T-cell (primary cell): ENCODE measurements at regions not wholly inside any gene's neighbourhood (a gene's known extent, or its start where the extent isn't known, plus 50 kb on each side); places are given as distances from the start of the nearest gene placed in this dataset.

ENCODE experiments used
- ATAC-seq, 4 experiments: fragments of 200-7000 bp in 3 of 4; fragments of 150-1000 bp in 1 of 4; cut with Tn5 transposase; replicated peaks in 1 of 4; 1 replicate in 3 of 4; 2 replicates in 1 of 4; pipeline ENCODE4 v1.10.0; 2021; ENCODE audit warnings: moderate library complexity in 3 of 4, mild to moderate bottlenecking in 2 of 4, moderate number of reproducible peaks in 1 of 4
- CTCF ChIA-PET, 2 donors: fragments of 300-600 bp; sonication (Branson Sonifier 250); formaldehyde crosslinking; loops; one replicate each; lab custom pipeline; 2022; ENCODE audit warnings: antibody characterized with exemption in 2 of 2; lab: Charles Lee
- POLR2A ChIA-PET, 2 donors: fragments of 300-600 bp; sonication (Branson Sonifier 250); formaldehyde crosslinking; loops; one replicate each; lab custom pipeline; 2022; ENCODE audit warnings: antibody characterized with exemption in 2 of 2; lab: Charles Lee
- DNase-seq, 35 experiments: peaks; one replicate each; pipeline versions ENCODE4 v3.0.0 to v3.0.0-alpha.2; 2013 to 2023
- H3K27ac ChIP-seq: one replicate; pipeline ENCODE4 v1.5.1; 2013; ENCODE audit warnings: low read length
- H3K27me3 ChIP-seq, 2 experiments: replicated peaks in 1 of 2; 1 replicate in 1 of 2; 2 replicates in 1 of 2; pipeline versions ENCODE4 v1.6.1 to v1.7.0; 2013; ENCODE audit warnings: low read length in 1 of 2, mixed read lengths in 1 of 2; ENCODE audit not compliant: control insufficient read depth in 2 of 2, insufficient read depth in 2 of 2; ENCODE audit errors: extremely low read depth in 1 of 2
- H3K36me3 ChIP-seq, 2 donors: 1 replicate in 1 of 2; 2 replicates in 1 of 2; pipeline versions ENCODE4 v1.6.1 to v1.7.0; 2013; ENCODE audit warnings: low read length in 1 of 2; ENCODE audit not compliant: control insufficient read depth in 2 of 2, insufficient read depth in 1 of 2; ENCODE audit errors: extremely low read depth in 1 of 2
- H3K4me1 ChIP-seq, 2 experiments: 1 replicate in 1 of 2; 2 replicates in 1 of 2; pipeline versions ENCODE4 v1.6.1 to v1.7.0; 2013; ENCODE audit warnings: low read length in 2 of 2, mixed read lengths in 1 of 2; ENCODE audit not compliant: insufficient read depth in 2 of 2, control insufficient read depth in 1 of 2; ENCODE audit errors: extremely low read depth in 1 of 2
- H3K4me3 ChIP-seq, 2 donors: 1 replicate in 1 of 2; 2 replicates in 1 of 2; pipeline versions ENCODE4 v1.5.1 to v1.7.0; 2013; ENCODE audit warnings: mild to moderate bottlenecking in 2 of 2, low read length in 1 of 2, moderate library complexity in 1 of 2; ENCODE audit not compliant: control insufficient read depth in 1 of 2; ENCODE audit errors: extremely low read depth in 1 of 2
- H3K9me3 ChIP-seq: 2 replicates; pipeline ENCODE4 v1.7.0; 2013
- H3K27ac Mint-ChIP-seq, 2 donors: one replicate each; pipeline ENCODE4 v1.8.0; 2020 to 2021; ENCODE audit warnings: mild to moderate bottlenecking in 2 of 2, mixed read lengths in 2 of 2
- H3K27me3 Mint-ChIP-seq, 2 donors: one replicate each; pipeline ENCODE4 v1.8.0; 2021 to 2022; ENCODE audit warnings: mixed read lengths in 2 of 2
- H3K36me3 Mint-ChIP-seq: one replicate; pipeline ENCODE4 v1.8.0; 2021; ENCODE audit warnings: mixed read lengths
- H3K4me1 Mint-ChIP-seq, 3 donors: one replicate each; pipeline ENCODE4 v1.8.0; 2020 to 2022; ENCODE audit warnings: mixed read lengths in 3 of 3, mild to moderate bottlenecking in 1 of 3
- H3K4me3 Mint-ChIP-seq, 3 donors: one replicate each; pipeline ENCODE4 v1.8.0; 2020 to 2022; ENCODE audit warnings: mild to moderate bottlenecking in 3 of 3, mixed read lengths in 3 of 3, moderate library complexity in 3 of 3
- H3K9me3 Mint-ChIP-seq, 3 donors: one replicate each; pipeline ENCODE4 v1.8.0; 2020 to 2022; ENCODE audit warnings: mixed read lengths in 3 of 3
- WGBS: methylation state at CpG from one replicate; pipeline ENCODE4 v1.1.5; 2013; ENCODE audit warnings: missing lambda C conversion rate; ENCODE audit not compliant: insufficient coverage; 5-methylcytosine and 5-hydroxymethylcytosine counted together

DNA sequence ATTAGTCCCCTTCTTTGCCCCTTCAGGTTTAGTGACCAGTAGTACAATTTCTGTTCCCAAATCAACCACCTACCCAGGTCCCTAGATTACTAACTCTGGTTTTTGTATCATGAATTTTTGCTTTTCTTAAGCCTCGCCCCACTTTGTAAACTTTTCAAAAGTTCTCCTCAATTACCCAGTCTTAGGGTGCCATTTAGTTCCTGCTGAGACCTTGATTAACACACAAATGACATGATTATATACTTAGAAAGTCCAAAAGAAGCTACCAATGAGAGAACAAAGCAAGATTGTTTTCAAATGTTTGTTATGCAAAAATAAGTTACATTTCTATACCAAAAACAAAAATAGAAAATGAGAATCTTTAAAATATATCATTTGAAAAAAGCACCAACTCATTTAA is 594.4 kb downstream of the SQOR start:
- CTCF ChIA-PET: no interaction called here
- H3K27me3 Mint-ChIP-seq: no peaks in the 10 kb centered on the region
- no peaks in the 10 kb centered on the region for H3K36me3 Mint-ChIP-seq
- H3K9me3 Mint-ChIP-seq: peaks cover 0 to 12% (median 4%) of the 10 kb centered on the region in 3 donors
- Histone ChIP-seq H3K4me1 (no peaks in the 10 kb centered on the region), H3K4me3 (no peak overlapping the region), H3K27ac (no peak overlapping the region), H3K27me3 (no peaks in the 10 kb centered on the region), H3K36me3 (no peaks in the 10 kb centered on the region), H3K9me3 (no peaks in the 10 kb centered on the region)
- ATAC-seq: no peak
- H3K4me3 Mint-ChIP-seq: no peak overlapping the region
- WGBS: no CpG with 5 or more reads among the region's 1 CpG
- H3K27ac Mint-ChIP-seq: no peak overlapping the region
- DNase-seq: no peak
- no peaks in the 10 kb centered on the region for H3K4me1 Mint-ChIP-seq
- POLR2A ChIA-PET: no interaction called here

DNA sequence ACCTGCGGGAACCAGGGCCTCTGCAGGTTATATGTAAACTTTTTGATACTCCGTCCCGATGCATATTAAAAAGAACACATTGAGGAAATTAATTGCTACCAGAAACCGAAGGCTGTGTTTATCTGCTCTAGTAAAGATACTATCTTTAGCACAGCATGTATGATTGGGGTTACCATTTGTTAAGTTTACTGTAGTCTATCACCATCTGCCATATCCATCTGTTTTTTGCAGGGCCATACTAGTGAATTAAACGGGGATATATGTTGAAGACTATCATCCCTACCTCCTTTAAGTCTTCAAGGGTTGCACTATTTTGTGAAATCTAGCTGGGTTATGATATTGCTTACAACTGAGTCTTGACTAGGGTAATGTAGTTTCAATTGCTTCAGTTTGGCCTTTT is 597.0 kb downstream of the SQOR start:
- Mint-ChIP-seq H3K4me3 (no peak overlapping the region), H3K36me3 (no peaks in the 10 kb centered on the region), H3K9me3 (peaks cover 0 to 8% (median 4%) of the 10 kb centered on the region in 3 donors), H3K27ac (no peak overlapping the region), H3K4me1 (no peaks in the 10 kb centered on the region), H3K27me3 (no peaks in the 10 kb centered on the region)
- ChIA-PET CTCF (no interaction called here), POLR2A (no interaction called here)
- Histone ChIP-seq H3K27me3 (no peaks in the 10 kb centered on the region), H3K36me3 (no peaks in the 10 kb centered on the region), H3K27ac (no peak overlapping the region), H3K9me3 (no peaks in the 10 kb centered on the region), H3K4me3 (no peak overlapping the region), H3K4me1 (no peaks in the 10 kb centered on the region)
- ATAC-seq: no peak
- no CpG with 5 or more reads among the region's 5 CpGs for WGBS
- DNase-seq: no peak

DNA sequence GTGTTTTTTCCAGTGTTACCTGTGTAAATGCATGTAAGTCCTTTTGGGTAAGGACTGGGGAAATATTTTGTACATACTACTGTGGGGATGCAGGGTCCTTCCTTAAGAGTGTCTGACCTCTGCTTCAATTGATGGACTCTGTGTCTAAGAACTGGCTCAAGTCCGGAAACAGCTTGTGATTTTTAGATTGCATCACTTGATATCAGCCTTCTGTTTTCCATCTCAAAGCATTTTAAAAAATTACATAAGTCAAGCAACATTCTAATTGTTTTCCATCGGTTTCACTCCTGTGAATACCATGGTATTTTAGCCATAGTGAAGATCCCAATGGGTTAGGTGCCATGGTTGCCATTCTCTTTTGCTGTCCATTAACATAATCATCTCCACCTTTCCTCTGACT is 597.6 kb downstream of the SQOR start:
- Mint-ChIP-seq H3K27me3 (no peaks in the 10 kb centered on the region), H3K27ac (no peak overlapping the region), H3K9me3 (peaks cover 0 to 8% (median 4%) of the 10 kb centered on the region in 3 donors), H3K36me3 (no peaks in the 10 kb centered on the region), H3K4me1 (no peaks in the 10 kb centered on the region), H3K4me3 (no peak overlapping the region)
- DNase-seq (no peak), ATAC-seq (no peak)
- WGBS: 0% methylated on average over 1 of the region's 2 CpGs
- H3K9me3 ChIP-seq: no peaks in the 10 kb centered on the region
- no peak overlapping the region for H3K4me3 ChIP-seq
- no peaks in the 10 kb centered on the region for H3K27me3 ChIP-seq
- POLR2A ChIA-PET: no interaction called here
- H3K27ac ChIP-seq: no peak overlapping the region
- CTCF ChIA-PET: no interaction called here
- H3K36me3 ChIP-seq: no peaks in the 10 kb centered on the region
- H3K4me1 ChIP-seq: no peaks in the 10 kb centered on the region

DNA sequence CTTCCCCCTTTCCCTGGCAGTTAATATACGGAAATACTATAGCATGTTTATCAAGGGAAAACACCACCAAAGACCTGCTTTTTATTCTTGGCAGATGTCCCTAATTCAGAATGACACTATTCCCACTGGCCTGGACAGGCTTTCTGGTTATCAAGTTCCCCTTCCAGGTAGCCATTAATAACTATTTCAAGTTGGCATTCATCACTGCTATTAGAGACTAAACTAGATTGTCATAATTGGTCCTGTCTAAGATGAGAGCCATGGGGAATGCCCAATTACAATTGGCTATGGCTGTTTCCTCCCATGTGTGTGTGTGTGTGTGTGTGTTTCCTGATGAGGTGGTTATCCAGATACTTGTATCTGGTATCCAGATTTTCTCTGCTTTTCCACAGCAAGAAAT is 608.1 kb downstream of the SQOR start:
- ATAC-seq (no peak), DNase-seq (no peak)
- Mint-ChIP-seq H3K9me3 (peaks cover 1 to 12% (median 3%) of the 10 kb centered on the region in 3 donors), H3K4me3 (no peak overlapping the region), H3K27me3 (peaks cover 3 to 4% of the 10 kb centered on the region in 2 donors), H3K36me3 (no peaks in the 10 kb centered on the region), H3K4me1 (no peaks in the 10 kb centered on the region), H3K27ac (no peak overlapping the region)
- ChIA-PET CTCF (no interaction called here), POLR2A (no interaction called here)
- Histone ChIP-seq H3K4me1 (no peaks in the 10 kb centered on the region), H3K36me3 (no peaks in the 10 kb centered on the region), H3K9me3 (no peaks in the 10 kb centered on the region), H3K27me3 (no peaks in the 10 kb centered on the region), H3K27ac (no peak overlapping the region), H3K4me3 (no peak overlapping the region)
- WGBS: 83% methylated on average over 1 of the region's 1 CpG

DNA sequence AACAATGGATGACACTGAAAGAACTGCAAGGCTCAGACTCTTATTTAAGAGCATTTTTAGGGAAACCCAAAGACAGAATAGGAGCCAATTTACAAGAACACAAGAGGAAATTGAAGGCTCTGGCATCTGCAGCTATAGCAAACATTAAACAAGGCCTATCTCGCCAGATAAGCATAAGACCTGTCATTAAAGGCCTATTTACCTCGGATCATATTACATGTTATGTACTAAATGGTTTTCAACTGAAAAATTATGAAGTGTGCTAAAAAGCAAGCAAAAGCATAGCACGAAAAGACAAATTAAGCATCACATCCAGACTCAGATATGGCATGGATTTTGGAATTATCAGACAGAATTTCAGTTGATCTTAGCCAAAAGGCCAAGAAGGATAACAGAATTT is 617.1 kb downstream of the SQOR start:
- H3K4me3 Mint-ChIP-seq: no peak overlapping the region
- DNase-seq: no peak
- H3K9me3 Mint-ChIP-seq: peaks cover 0 to 4% (median 2%) of the 10 kb centered on the region in 3 donors
- no peak overlapping the region for H3K27ac Mint-ChIP-seq
- no peaks in the 10 kb centered on the region for H3K4me1 ChIP-seq
- ChIA-PET POLR2A (no interaction called here), CTCF (no interaction called here)
- WGBS: no CpG with 5 or more reads among the region's 3 CpGs
- H3K9me3 ChIP-seq: no peaks in the 10 kb centered on the region
- no peaks in the 10 kb centered on the region for H3K36me3 Mint-ChIP-seq
- no peak overlapping the region for H3K4me3 ChIP-seq
- H3K36me3 ChIP-seq: no peaks in the 10 kb centered on the region
- H3K27me3 ChIP-seq: no peaks in the 10 kb centered on the region
- no peak for ATAC-seq
- no peaks in the 10 kb centered on the region for H3K4me1 Mint-ChIP-seq
- no peaks in the 10 kb centered on the region for H3K27me3 Mint-ChIP-seq
- H3K27ac ChIP-seq: no peak overlapping the region

DNA sequence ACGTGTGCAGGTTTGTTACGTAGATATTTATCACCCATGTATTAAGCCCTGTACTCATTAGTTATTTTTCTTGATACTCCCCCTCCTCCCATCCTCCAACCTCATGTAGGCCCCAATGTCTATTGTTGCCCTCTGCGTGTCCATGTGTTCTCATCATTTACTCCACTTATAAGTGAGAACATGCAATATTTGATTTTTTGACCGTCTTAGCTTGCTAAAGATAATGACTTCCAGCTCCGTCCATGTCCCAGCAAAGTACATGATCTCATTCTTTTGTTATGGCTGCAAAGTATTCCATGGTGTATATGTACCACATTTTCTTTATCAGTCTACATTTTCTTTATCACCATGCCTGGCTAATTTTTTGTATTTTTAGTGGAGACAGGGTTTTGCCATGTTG is 623.2 kb downstream of the SQOR start:
- H3K9me3 ChIP-seq: no peaks in the 10 kb centered on the region
- no peaks in the 10 kb centered on the region for H3K36me3 ChIP-seq
- WGBS: no CpG with 5 or more reads among the region's 5 CpGs
- H3K4me1 Mint-ChIP-seq: no peaks in the 10 kb centered on the region
- peaks cover 0 to 3% of the 10 kb centered on the region in 2 donors for H3K27me3 Mint-ChIP-seq
- no peak overlapping the region for H3K27ac ChIP-seq
- no peak overlapping the region for H3K4me3 ChIP-seq
- H3K36me3 Mint-ChIP-seq: no peaks in the 10 kb centered on the region
- no peak for DNase-seq
- peaks cover 0 to 3% of the 10 kb centered on the region in 2 experiments for H3K27me3 ChIP-seq
- ATAC-seq: no peak
- CTCF ChIA-PET: no interaction called here
- H3K9me3 Mint-ChIP-seq: peaks cover 4 to 15% (median 14%) of the 10 kb centered on the region in 3 donors
- POLR2A ChIA-PET: no interaction called here
- H3K4me3 Mint-ChIP-seq: no peak overlapping the region
- H3K4me1 ChIP-seq: no peaks in the 10 kb centered on the region
- H3K27ac Mint-ChIP-seq: no peak overlapping the region

DNA sequence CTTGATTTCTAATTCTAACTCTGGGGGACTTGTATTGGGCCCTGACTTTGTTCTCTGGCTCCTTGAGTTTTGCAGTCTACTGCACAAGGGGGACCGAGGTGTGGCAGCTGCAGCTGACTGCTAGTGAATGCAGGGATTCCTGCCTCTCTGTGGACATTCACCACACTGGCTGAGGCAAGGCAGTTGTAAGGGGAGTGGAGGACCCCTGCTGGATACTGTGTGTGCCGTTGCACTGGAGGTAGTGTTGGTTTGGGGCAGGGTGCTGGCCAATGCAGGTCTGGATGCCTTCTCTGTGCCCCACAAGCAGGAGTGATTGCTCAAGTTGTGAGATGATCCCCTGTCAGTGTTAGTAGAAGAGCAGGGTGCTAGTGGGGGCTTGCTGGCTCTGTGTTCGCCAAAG is 626.1 kb downstream of the SQOR start:
- no peaks in the 10 kb centered on the region for H3K36me3 ChIP-seq
- peaks cover 0 to 4% of the 10 kb centered on the region in 2 experiments for H3K27me3 ChIP-seq
- Mint-ChIP-seq H3K27me3 (peaks cover 0 to 3% of the 10 kb centered on the region in 2 donors), H3K36me3 (no peaks in the 10 kb centered on the region), H3K27ac (no peak overlapping the region), H3K4me3 (no peak overlapping the region), H3K9me3 (peaks cover 3 to 15% (median 12%) of the 10 kb centered on the region in 3 donors), H3K4me1 (no peaks in the 10 kb centered on the region)
- WGBS: 77% methylated on average over 3 of the region's 3 CpGs
- CTCF ChIA-PET: no interaction called here
- no peaks in the 10 kb centered on the region for H3K4me1 ChIP-seq
- no peak for DNase-seq
- H3K27ac ChIP-seq: no peak overlapping the region
- H3K9me3 ChIP-seq: no peaks in the 10 kb centered on the region
- no peak for ATAC-seq
- POLR2A ChIA-PET: no interaction called here
- no peak overlapping the region for H3K4me3 ChIP-seq
